Prostate gland (tissue), 2 donors: ENCODE measurements at regions not wholly inside any gene's neighbourhood (a gene's known extent, or its start where the extent isn't known, plus 50 kb on each side); places are given as distances from the start of the nearest gene placed in this dataset.

Experiments
- CTCF ChIP-seq, 4 experiments: fragments of 200-600 bp in 2 of 4; fragments of 450-650 bp in 2 of 4; sonication (generic) in 2 of 4; IDR thresholded peaks; 1 replicate in 3 of 4; 2 replicates in 1 of 4; pipeline ENCODE4 v1.5.1; 2016 to 2019; ENCODE audit warnings: antibody characterized with exemption in 4 of 4, mild to moderate bottlenecking in 2 of 4, moderate library complexity in 2 of 4
- POLR2A ChIP-seq: fragments of 450-650 bp; IDR thresholded peaks from one replicate; pipeline ENCODE4 v1.6.1; 2016; ENCODE audit warnings: antibody characterized with exemption, mild to moderate bottlenecking

- TF ChIP-seq CTCF (IDR thresholded peaks at IDR 0.05) (no peak), POLR2A (no peak)
Measured at GRCh38 chr17:15119968-15120367, 145.2 kb downstream of the PMP22 start.
